ENCODE measurements at regions not wholly inside any gene's neighbourhood (a gene's known extent, or its start where the extent isn't known, plus 50 kb on each side); places are given as distances from the start of the nearest gene placed in this dataset.

DNA sequence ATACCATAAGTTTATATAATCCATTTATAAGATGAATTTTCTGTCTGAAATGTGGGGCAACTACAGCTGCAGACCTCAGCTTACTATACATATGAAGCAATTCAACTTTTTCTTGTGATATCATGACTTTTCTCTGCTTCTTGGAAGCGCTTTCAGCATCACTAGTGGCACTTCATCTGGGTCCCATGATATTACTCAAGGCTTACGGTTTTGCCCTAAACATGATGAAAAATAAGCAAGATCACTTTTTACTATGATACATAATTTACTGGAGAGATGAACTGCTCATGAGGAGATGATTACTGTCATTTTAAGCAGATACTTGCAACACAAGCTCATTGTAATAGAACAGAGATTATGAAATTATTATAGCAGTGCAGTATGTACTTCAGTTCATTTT is 258.0 kb upstream of the ZSWIM2 start:
- H3K4me1 ChIP-seq: no peaks in the 10 kb centered on the region
- no peaks in the 10 kb centered on the region for H3K36me3 ChIP-seq
- no peaks in the 10 kb centered on the region for H3K9me3 ChIP-seq
- no peak for TF ChIP-seq POLR2A (IDR thresholded peaks at IDR 0.05)
- TF ChIP-seq, protein P1, sequence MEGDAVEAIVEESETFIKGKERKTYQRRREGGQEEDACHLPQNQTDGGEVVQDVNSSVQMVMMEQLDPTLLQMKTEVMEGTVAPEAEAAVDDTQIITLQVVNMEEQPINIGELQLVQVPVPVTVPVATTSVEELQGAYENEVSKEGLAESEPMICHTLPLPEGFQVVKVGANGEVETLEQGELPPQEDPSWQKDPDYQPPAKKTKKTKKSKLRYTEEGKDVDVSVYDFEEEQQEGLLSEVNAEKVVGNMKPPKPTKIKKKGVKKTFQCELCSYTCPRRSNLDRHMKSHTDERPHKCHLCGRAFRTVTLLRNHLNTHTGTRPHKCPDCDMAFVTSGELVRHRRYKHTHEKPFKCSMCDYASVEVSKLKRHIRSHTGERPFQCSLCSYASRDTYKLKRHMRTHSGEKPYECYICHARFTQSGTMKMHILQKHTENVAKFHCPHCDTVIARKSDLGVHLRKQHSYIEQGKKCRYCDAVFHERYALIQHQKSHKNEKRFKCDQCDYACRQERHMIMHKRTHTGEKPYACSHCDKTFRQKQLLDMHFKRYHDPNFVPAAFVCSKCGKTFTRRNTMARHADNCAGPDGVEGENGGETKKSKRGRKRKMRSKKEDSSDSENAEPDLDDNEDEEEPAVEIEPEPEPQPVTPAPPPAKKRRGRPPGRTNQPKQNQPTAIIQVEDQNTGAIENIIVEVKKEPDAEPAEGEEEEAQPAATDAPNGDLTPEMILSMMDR (IDR thresholded peaks at IDR 0.05): no peak
- intact Hi-C loops (cut with DNase I; ENCODE audit: low total_unique reads): no loop called here
- H3K4me3 ChIP-seq: no peak overlapping the region
- DNase-seq: no peak
- no peak overlapping the region for H3K27ac ChIP-seq
- no peaks in the 10 kb centered on the region for H3K27me3 ChIP-seq

DNA sequence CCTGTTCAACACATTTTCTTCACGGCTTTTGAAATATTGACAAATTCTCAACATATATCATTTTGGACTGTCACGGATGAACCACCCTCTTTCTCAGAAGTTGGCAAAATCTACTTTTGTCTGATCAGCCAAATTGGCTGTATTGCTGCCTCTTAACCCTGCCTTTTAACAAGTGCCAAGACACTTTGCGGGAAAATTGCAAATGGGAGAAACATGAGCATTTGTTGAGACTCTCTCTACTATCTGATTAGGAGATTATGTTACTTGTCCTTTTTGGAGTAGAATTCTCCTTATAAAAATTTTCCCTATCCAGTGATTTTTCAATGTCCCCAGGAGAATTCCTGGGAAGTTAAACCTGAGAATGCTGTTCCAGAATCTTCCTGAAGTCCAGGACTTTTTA is 256.2 kb upstream of the ZSWIM2 start:
- Histone ChIP-seq H3K27ac (no peak overlapping the region), H3K4me3 (no peak overlapping the region), H3K27me3 (no peaks in the 10 kb centered on the region), H3K4me1 (no peaks in the 10 kb centered on the region), H3K36me3 (no peaks in the 10 kb centered on the region), H3K9me3 (no peaks in the 10 kb centered on the region)
- TF ChIP-seq, protein P1 (IDR thresholded peaks at IDR 0.05): no peak
- TF ChIP-seq POLR2A (IDR thresholded peaks at IDR 0.05): no peak
- no peak for DNase-seq
- intact Hi-C loops (cut with DNase I; ENCODE audit: low total_unique reads): no loop called here

DNA sequence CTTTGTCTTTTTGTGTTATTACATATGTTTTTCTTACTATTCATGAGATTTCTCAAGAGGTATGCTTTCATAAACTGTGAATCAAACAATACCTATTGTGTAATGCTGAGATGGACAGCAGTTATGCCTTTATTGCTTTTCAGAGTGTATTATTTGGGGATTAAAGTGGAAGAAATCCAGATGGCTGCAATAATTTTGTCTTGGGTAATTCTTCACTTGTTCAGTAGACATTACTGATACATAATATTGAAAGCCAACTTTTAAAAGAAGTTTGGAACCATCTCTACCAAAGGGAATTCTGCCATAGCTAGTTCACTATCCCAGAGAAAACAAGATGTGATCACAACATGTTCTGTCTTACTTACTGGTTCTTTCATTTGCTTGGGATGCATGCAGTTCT is 253.4 kb upstream of the ZSWIM2 start:
- DNase-seq: no peak
- TF ChIP-seq POLR2A (IDR thresholded peaks at IDR 0.05): no peak
- TF ChIP-seq, protein P1 (IDR thresholded peaks at IDR 0.05): no peak
- no peaks in the 10 kb centered on the region for H3K27me3 ChIP-seq
- H3K4me3 ChIP-seq: no peak overlapping the region
- intact Hi-C loops (cut with DNase I; ENCODE audit: low total_unique reads): no loop called here
- H3K27ac ChIP-seq: no peak overlapping the region
- no peaks in the 10 kb centered on the region for H3K4me1 ChIP-seq
- H3K9me3 ChIP-seq: no peaks in the 10 kb centered on the region
- no peaks in the 10 kb centered on the region for H3K36me3 ChIP-seq

DNA sequence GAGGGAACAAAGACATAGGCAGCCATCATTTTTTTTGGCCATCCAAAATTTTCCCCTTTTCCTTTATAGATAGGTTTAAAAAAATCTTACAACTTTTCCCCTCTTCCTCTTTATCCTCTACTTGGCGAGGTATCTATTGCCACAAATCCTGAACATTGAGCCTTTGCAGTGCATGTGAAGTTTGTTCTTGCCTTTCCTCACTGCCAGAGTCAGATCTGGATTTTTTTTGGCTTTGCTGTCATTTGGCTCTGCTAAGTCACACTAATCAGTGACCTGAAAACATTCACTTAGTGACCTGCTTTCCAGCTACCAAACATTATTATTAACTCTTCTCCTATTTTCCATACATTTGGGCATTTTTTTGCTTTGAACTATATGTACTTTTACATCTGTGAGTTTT is 249.2 kb upstream of the ZSWIM2 start:
- Histone ChIP-seq H3K36me3 (no peaks in the 10 kb centered on the region), H3K27me3 (no peaks in the 10 kb centered on the region), H3K4me1 (no peaks in the 10 kb centered on the region), H3K4me3 (no peak overlapping the region), H3K9me3 (no peaks in the 10 kb centered on the region), H3K27ac (no peak overlapping the region)
- intact Hi-C loops (cut with DNase I; ENCODE audit: low total_unique reads): no loop called here
- TF ChIP-seq, protein P1 (IDR thresholded peaks at IDR 0.05): no peak
- TF ChIP-seq POLR2A (IDR thresholded peaks at IDR 0.05): no peak
- no peak for DNase-seq

DNA sequence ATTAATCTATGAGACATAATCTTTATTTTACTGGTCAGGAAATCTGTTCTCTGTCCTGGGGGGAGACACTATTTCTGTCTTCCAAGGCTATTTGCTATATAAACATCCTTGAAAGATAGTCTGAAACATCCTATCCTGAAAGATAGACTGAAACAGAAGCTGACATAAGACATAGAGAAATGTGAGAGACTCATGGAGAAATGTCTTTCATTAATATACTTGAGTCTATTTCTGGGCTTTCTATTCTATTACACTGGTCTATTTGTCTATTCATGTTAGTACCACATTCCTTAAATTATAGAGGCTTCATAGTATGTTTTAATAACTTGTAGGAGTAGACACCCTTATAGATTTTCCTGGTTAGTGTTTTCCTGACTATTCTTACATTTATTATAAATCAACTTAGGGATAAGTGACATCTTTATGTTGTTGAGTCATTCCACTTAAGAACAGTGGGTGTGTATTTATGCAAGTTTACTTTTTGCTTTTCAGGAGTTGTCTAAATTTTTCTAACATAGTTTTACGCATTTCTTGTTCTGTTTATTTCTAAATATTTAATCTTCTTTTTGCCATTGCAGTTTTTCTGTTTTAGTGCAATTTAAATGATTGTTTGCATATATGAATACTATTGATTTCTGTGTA is 244.9 kb upstream of the ZSWIM2 start:
- TF ChIP-seq POLR2A (IDR thresholded peaks at IDR 0.05): no peak
- TF ChIP-seq, protein P1 (IDR thresholded peaks at IDR 0.05): no peak
- no peaks in the 10 kb centered on the region for H3K36me3 ChIP-seq
- H3K4me3 ChIP-seq: no peak overlapping the region
- no peak overlapping the region for H3K27ac ChIP-seq
- no peaks in the 10 kb centered on the region for H3K9me3 ChIP-seq
- H3K4me1 ChIP-seq: no peaks in the 10 kb centered on the region
- intact Hi-C loops (cut with DNase I; ENCODE audit: low total_unique reads): no loop called here
- H3K27me3 ChIP-seq: no peaks in the 10 kb centered on the region
- no peak for DNase-seq

Data from uterus (tissue), 3 donors.